HG03045 (cell line): ENCODE measurements at regions not wholly inside any gene's neighbourhood (a gene's known extent, or its start where the extent isn't known, plus 50 kb on each side); places are given as distances from the start of the nearest gene placed in this dataset.

Experiments
- ATAC-seq: cut with Tn5 transposase; IDR thresholded peaks from one replicate; pipeline ENCODE4 v1.9.1; 2021; ENCODE audit warnings: mild to moderate bottlenecking, moderate library complexity; ENCODE audit not compliant: unreplicated experiment

GRCh38 chr4:115292320-115293092 is 179.1 kb upstream of the NDST4 start:
- ATAC-seq, result no peak

GRCh38 chr4:115287426-115287825 is 174.0 kb upstream of the NDST4 start:
- no peak for ATAC-seq

GRCh38 chr4:115279330-115279729 is 165.9 kb upstream of the NDST4 start:
- ATAC-seq, result no peak

GRCh38 chr4:115278830-115279229 is 165.4 kb upstream of the NDST4 start:
- no peak for ATAC-seq

- ATAC-seq, result no peak
These were observed 162.2 kb upstream of the NDST4 start for GRCh38 chr4:115275615-115276014.

GRCh38 chr4:115274545-115274944 is 161.1 kb upstream of the NDST4 start:
- peak; percentile 54 for ATAC-seq

GRCh38 chr4:115272594-115272993 is 159.2 kb upstream of the NDST4 start:
- ATAC-seq, result no peak

- peak; percentile 63 for ATAC-seq
These were observed 158.8 kb upstream of the NDST4 start for GRCh38 chr4:115272185-115272584.

GRCh38 chr4:115260195-115260594 is 146.8 kb upstream of the NDST4 start:
- ATAC-seq, result no peak

GRCh38 chr4:115259642-115260041 is 146.2 kb upstream of the NDST4 start:
- ATAC-seq, result no peak

GRCh38 chr4:115249808-115250207 is 136.4 kb upstream of the NDST4 start:
- ATAC-seq, result no peak

GRCh38 chr4:115234405-115235093 is 121.1 kb upstream of the NDST4 start:
- no peak for ATAC-seq

GRCh38 chr4:115233600-115233999 is 120.2 kb upstream of the NDST4 start:
- no peak for ATAC-seq

- no peak for ATAC-seq
These were observed 116.5 kb upstream of the NDST4 start for GRCh38 chr4:115229873-115230272.

GRCh38 chr4:115228851-115229250 is 115.4 kb upstream of the NDST4 start:
- no peak for ATAC-seq

- no peak for ATAC-seq
These were observed 108.6 kb upstream of the NDST4 start for GRCh38 chr4:115222061-115222460.

- no peak for ATAC-seq
These were observed 106.4 kb upstream of the NDST4 start for GRCh38 chr4:115219862-115220261.

GRCh38 chr4:115219315-115219860 is 106.0 kb upstream of the NDST4 start:
- no peak for ATAC-seq

- no peak for ATAC-seq
These were observed 102.5 kb upstream of the NDST4 start for GRCh38 chr4:115215935-115216334.

GRCh38 chr4:115213716-115214115 is 100.3 kb upstream of the NDST4 start:
- ATAC-seq, result no peak

- ATAC-seq, result no peak
These were observed 87.6 kb upstream of the NDST4 start for GRCh38 chr4:115201042-115201330.
